GM23338 (cell line): ENCODE measurements at regions not wholly inside any gene's neighbourhood (a gene's known extent, or its start where the extent isn't known, plus 50 kb on each side); places are given as distances from the start of the nearest gene placed in this dataset.

ENCODE experiments used
- ATAC-seq: fragments of 200-7000 bp; cut with Tn5 transposase; 3 replicates; pipeline ENCODE4 v1.9.1; 2020
- DNase-seq: peaks from one replicate; pipeline ENCODE4 v3.0.0-alpha.2; 2015; ENCODE audit warnings: low spot score
- H2AFZ ChIP-seq: fragments of 200-600 bp; sonication (generic); 2 replicates; pipeline ENCODE4 v1.8.0; 2016; ENCODE audit warnings: antibody characterized with exemption, mild to moderate bottlenecking, moderate library complexity
- H3F3A ChIP-seq: fragments of 200-600 bp; sonication (generic); replicated peaks from 2 replicates; pipeline ENCODE4 v1.8.0; 2017; ENCODE audit warnings: antibody characterized with exemption, mixed run types, low read depth
- H3K27ac ChIP-seq: fragments of 200-600 bp; sonication (generic); 2 replicates; pipeline ENCODE4 v1.6.1; 2016; ENCODE audit warnings: low read depth
- H3K27me3 ChIP-seq: fragments of 200-600 bp; sonication (generic); 2 replicates; pipeline ENCODE4 v1.8.0; 2016; ENCODE audit warnings: mild to moderate bottlenecking, mixed run types, moderate library complexity; ENCODE audit not compliant: insufficient read depth
- H3K36me3 ChIP-seq: fragments of 200-600 bp; sonication (generic); 2 replicates; pipeline ENCODE4 v1.8.0; 2016; ENCODE audit warnings: mild to moderate bottlenecking; ENCODE audit not compliant: insufficient read depth
- H3K4me1 ChIP-seq: fragments of 200-600 bp; sonication (generic); 2 replicates; pipeline ENCODE4 v1.8.0; 2016; ENCODE audit warnings: mild to moderate bottlenecking, moderate library complexity; ENCODE audit not compliant: insufficient read depth
- H3K4me2 ChIP-seq: fragments of 200-600 bp; sonication (generic); 2 replicates; pipeline ENCODE4 v1.7.1; 2017; ENCODE audit warnings: mixed run types
- H3K4me3 ChIP-seq: fragments of 200-600 bp; sonication (generic); 2 replicates; pipeline ENCODE4 v1.6.1; 2016; ENCODE audit warnings: mixed run types
- H3K79me2 ChIP-seq: fragments of 200-600 bp; sonication (generic); replicated peaks from 2 replicates; pipeline ENCODE4 v1.8.0; 2017; ENCODE audit warnings: mild to moderate bottlenecking; ENCODE audit not compliant: insufficient read depth
- H3K9me2 ChIP-seq: fragments of 200-600 bp; sonication (generic); 2 replicates; pipeline ENCODE4 v1.8.0; 2017; ENCODE audit not compliant: insufficient read depth
- H4K20me1 ChIP-seq: fragments of 200-600 bp; sonication (generic); replicated peaks from 2 replicates; pipeline ENCODE4 v1.8.0; 2017; ENCODE audit warnings: mild to moderate bottlenecking; ENCODE audit not compliant: insufficient read depth
- H3K27ac Mint-ChIP-seq: 2 replicates; pipeline ENCODE4 v1.8.0; 2020; ENCODE audit warnings: inconsistent platforms, mild to moderate bottlenecking, moderate library complexity, mixed read lengths
- H3K27me3 Mint-ChIP-seq: 3 replicates; pipeline ENCODE4 v1.8.0; 2022; ENCODE audit warnings: low read depth, mild to moderate bottlenecking, moderate library complexity, mixed read lengths, inconsistent platforms; ENCODE audit not compliant: insufficient read depth, poor library complexity
- H3K36me3 Mint-ChIP-seq: 3 replicates; pipeline ENCODE4 v1.8.0; 2021; ENCODE audit warnings: low read depth, mild to moderate bottlenecking, inconsistent platforms, moderate library complexity, mixed read lengths
- H3K4me1 Mint-ChIP-seq: 3 replicates; pipeline ENCODE4 v1.8.0; 2020; ENCODE audit warnings: mild to moderate bottlenecking, inconsistent platforms, mixed read lengths
- H3K4me3 Mint-ChIP-seq: 3 replicates; pipeline ENCODE4 v1.8.0; 2021; ENCODE audit warnings: moderate library complexity, mild to moderate bottlenecking, inconsistent platforms, mixed read lengths
- H3K9me3 Mint-ChIP-seq: 3 replicates; pipeline ENCODE4 v1.8.0; 2020; ENCODE audit warnings: moderate library complexity, mild to moderate bottlenecking, inconsistent platforms, mixed read lengths
- CREB1 ChIP-seq: fragments of 250-450 bp; sonication (Bioruptor Pico); IDR thresholded peaks from 2 replicates; pipeline ENCODE4 v1.5.0; 2020; ENCODE audit warnings: low read depth, mild to moderate bottlenecking, moderate library complexity
- EZH2 ChIP-seq: fragments of 200-600 bp; sonication (generic); IDR thresholded peaks from one replicate; pipeline ENCODE4 v1.8.0; 2017; ENCODE audit warnings: antibody characterized with exemption, mild to moderate bottlenecking, low read depth; ENCODE audit not compliant: unreplicated experiment
- EZH2phosphoT487 ChIP-seq: fragments of 200-600 bp; sonication (generic); IDR thresholded peaks from one replicate; pipeline ENCODE4 v1.8.1; 2018; ENCODE audit warnings: antibody characterized with exemption; ENCODE audit not compliant: unreplicated experiment
- JUNB ChIP-seq: IDR thresholded peaks from one replicate; pipeline ENCODE4 v1.6.1; 2016; ENCODE audit warnings: antibody characterized with exemption; ENCODE audit not compliant: unreplicated experiment
- NANOG ChIP-seq: IDR thresholded peaks from 2 replicates; pipeline ENCODE4 v1.6.1; 2016; ENCODE audit warnings: antibody characterized with exemption, borderline replicate concordance
- REST ChIP-seq: IDR thresholded peaks from one replicate; pipeline ENCODE4 v1.6.1; 2018; ENCODE audit warnings: antibody characterized with exemption; ENCODE audit not compliant: unreplicated experiment
- STAT1 ChIP-seq: IDR thresholded peaks from one replicate; pipeline ENCODE4 v1.6.1; 2016; ENCODE audit warnings: antibody characterized with exemption; ENCODE audit not compliant: unreplicated experiment
- ZNF114 ChIP-seq: fragments of 250-450 bp; sonication (Bioruptor Pico); IDR thresholded peaks from 2 replicates; pipeline ENCODE4 v1.5.0; 2020; ENCODE audit warnings: mild to moderate bottlenecking, moderate library complexity
- TF ChIP-seq, protein P1 (sequence below): IDR thresholded peaks from 2 replicates; pipeline ENCODE4 v1.6.1; 2016; ENCODE audit warnings: antibody characterized with exemption

DNA sequence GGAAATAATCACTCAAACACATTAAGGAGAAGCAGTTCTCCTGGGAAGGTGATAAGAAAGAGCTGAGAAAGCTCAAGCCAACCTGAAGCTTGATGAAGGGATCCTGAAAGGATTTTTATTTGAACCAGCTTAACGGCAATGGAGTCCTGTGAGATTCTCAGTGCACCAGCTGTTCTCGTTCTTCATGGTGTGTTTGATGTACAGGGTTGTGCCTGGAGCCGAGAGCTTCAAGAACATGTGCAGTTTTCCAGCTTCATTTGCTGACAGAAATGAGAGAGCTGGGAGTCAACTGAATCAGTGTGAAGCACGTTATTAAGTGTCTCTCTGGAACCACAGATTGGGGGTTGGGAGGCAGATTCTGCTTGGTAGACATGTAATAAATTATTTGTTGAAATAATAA is 115.7 kb downstream of the ANKRD50 start:
- no peak overlapping the region for H3K27ac Mint-ChIP-seq

DNA sequence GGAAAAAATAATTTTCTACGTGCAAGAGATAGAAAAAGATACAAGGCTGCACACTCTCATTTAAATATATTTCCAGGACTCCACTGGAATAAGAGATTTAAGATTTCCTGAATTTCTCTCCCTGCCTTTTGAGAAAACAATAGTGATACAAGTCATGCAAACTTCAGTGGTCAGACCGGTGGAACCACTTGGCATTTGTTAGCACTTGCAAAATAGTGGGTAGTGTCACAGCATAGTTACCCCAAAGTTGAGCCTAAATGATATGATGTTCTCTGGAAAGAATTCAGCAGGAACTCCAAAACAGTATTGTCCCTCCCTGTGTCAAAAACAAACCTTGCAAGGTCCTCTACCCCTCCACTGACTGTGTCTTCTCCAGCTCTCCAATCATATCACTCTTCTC is 102.3 kb downstream of the ANKRD50 start:
- DNase-seq (peak; percentile 10), ATAC-seq (no peak)
- Histone ChIP-seq H3K36me3 (no peaks in the 10 kb centered on the region), H4K20me1 (no peaks in the 10 kb centered on the region), H3K4me1 (peaks cover 8% of the 10 kb centered on the region; the same call in 1 of the 2 replicates), H3K79me2 (no peaks in the 10 kb centered on the region), H3K4me3 (no peak overlapping the region), H3K9me2 (no peaks in the 10 kb centered on the region), H3K4me2 (0 out of 2 replicates have a peak overlapping the region, but pooled peaks have one; percentile 11), H3K27ac (no peak overlapping the region), H3K27me3 (no peaks in the 10 kb centered on the region), H3F3A (no peaks in the 10 kb centered on the region), H2AFZ (no peak overlapping the region; the same call in 1 of the 2 replicates)
- Mint-ChIP-seq H3K9me3 (peaks cover 10% of the 10 kb centered on the region; the same call in 2 of the 3 replicates), H3K36me3 (peaks cover 8% of the 10 kb centered on the region), H3K27ac (peak overlapping the region; percentile 45; the same call in 1 of the 2 replicates), H3K27me3 (no peaks in the 10 kb centered on the region), H3K4me3 (no peak overlapping the region), H3K4me1 (peaks cover 16% of the 10 kb centered on the region)
- TF ChIP-seq ZNF114 (CRISPR knock-in tag) = no peak
- no peak for TF ChIP-seq JUNB
- TF ChIP-seq, protein P1, sequence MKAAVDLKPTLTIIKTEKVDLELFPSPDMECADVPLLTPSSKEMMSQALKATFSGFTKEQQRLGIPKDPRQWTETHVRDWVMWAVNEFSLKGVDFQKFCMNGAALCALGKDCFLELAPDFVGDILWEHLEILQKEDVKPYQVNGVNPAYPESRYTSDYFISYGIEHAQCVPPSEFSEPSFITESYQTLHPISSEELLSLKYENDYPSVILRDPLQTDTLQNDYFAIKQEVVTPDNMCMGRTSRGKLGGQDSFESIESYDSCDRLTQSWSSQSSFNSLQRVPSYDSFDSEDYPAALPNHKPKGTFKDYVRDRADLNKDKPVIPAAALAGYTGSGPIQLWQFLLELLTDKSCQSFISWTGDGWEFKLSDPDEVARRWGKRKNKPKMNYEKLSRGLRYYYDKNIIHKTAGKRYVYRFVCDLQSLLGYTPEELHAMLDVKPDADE = no peak
- no peak for TF ChIP-seq REST
- no peak for TF ChIP-seq EZH2phosphoT487
- TF ChIP-seq NANOG = no peak
- no peak for TF ChIP-seq STAT1

More for the DNA sequence above, 115.7 kb downstream of the ANKRD50 start:
- DNase-seq (no peak), ATAC-seq (no peak)
- Histone ChIP-seq H3K27me3 (no peaks in the 10 kb centered on the region), H2AFZ (peak overlapping the region; percentile 56; the same call in 1 of the 2 replicates), H4K20me1 (no peaks in the 10 kb centered on the region), H3F3A (no peaks in the 10 kb centered on the region), H3K79me2 (no peaks in the 10 kb centered on the region), H3K4me1 (peaks cover 11% of the 10 kb centered on the region), H3K9me2 (no peaks in the 10 kb centered on the region), H3K4me3 (no peak overlapping the region), H3K4me2 (no peak overlapping the region), H3K36me3 (0 out of 2 replicates have a peak, but pooled peaks cover 3% of the 10 kb centered on the region), H3K27ac (no peak overlapping the region)
- TF ChIP-seq EZH2 (no peak), NANOG (no peak), CREB1 (CRISPR knock-in tag) (no peak), ZNF114 (CRISPR knock-in tag) (no peak)
- TF ChIP-seq, protein P1 = no peak
- peaks cover under 1% of the 10 kb centered on the region; the same call in 2 of the 3 replicates for H3K9me3 Mint-ChIP-seq
- H3K4me3 Mint-ChIP-seq = no peak overlapping the region
- no peaks in the 10 kb centered on the region for H3K36me3 Mint-ChIP-seq
- H3K4me1 Mint-ChIP-seq = peaks cover 8% of the 10 kb centered on the region
- no peaks in the 10 kb centered on the region for H3K27me3 Mint-ChIP-seq
